Esophagus squamous epithelium (tissue), 4 donors: ENCODE measurements at regions not wholly inside any gene's neighbourhood (a gene's known extent, or its start where the extent isn't known, plus 50 kb on each side); places are given as distances from the start of the nearest gene placed in this dataset.

ENCODE experiments used
- CTCF ChIP-seq, 6 experiments: fragments of 450-650 bp in 4 of 6; fragments of 200-600 bp in 2 of 6; sonication (generic) in 2 of 6; IDR thresholded peaks; one replicate each; pipeline ENCODE4 v1.5.1; 2016 to 2019; ENCODE audit warnings: antibody characterized with exemption in 6 of 6, mild to moderate bottlenecking in 4 of 6, moderate library complexity in 4 of 6
- POLR2A ChIP-seq, 4 donors: fragments of 450-650 bp; IDR thresholded peaks; one replicate each; pipeline ENCODE4 v1.6.1; 2017; ENCODE audit warnings: antibody characterized with exemption in 4 of 4, mild to moderate bottlenecking in 4 of 4, moderate library complexity in 3 of 4

- TF ChIP-seq CTCF (IDR thresholded peaks at IDR 0.05) (no peak), POLR2A (IDR thresholded peaks at IDR 0.05) (no peak)
Measured at GRCh38 chr14:83864106-83864505, 1665.8 kb upstream of the FLRT2 start.
